ENCODE measurements at regions not wholly inside any gene's neighbourhood (a gene's known extent, or its start where the extent isn't known, plus 50 kb on each side); places are given as distances from the start of the nearest gene placed in this dataset.

DNA sequence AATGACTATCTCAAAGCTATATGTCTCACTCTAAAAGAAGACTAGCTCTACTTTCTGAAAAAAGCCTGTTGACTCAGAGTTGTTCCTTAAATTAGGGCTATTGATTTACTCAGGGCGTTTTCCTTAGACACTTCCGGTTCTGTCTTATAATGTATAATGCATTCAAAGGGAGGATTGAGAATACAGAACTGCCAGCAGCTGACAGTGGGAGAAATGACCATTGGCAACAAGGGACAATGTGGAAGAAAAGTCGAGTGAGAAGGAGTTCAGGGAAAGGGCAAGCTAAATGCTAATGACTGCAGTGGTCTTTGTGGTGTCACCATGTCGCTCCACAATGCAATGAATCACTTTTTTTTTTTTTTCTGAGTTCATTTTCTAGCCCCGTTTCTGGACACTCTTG, 65.7 kb upstream of the ANKH start:
- H2AFZ ChIP-seq (ENCODE audit: low read length) = no peak overlapping the region
- CTCF ChIA-PET (ENCODE audit: partially characterized antibody) = interaction anchor here (0.6 to 1.0 kb wide), 2 partner anchors 19 to 124 kb away, joined by 3 to 5 read pairs; no protein-coding TSS in a partner anchor
- no peak overlapping the region for H3K4ac ChIP-seq (replicated peaks; ENCODE audit: insufficient read length, low read depth, low read length)
- no peak overlapping the region for H2BK5ac ChIP-seq (ENCODE audit: low read depth, low read length)
- H2AK5ac ChIP-seq (ENCODE audit: low read depth, low read length) = no peak overlapping the region
- no peak overlapping the region for H3K4me2 ChIP-seq (ENCODE audit: insufficient read depth in 1 of 2, low read depth in 2 of 2, low read length in 2 of 2)
- DNase-seq (ENCODE audit: low read depth in 1 of 2, low spot score in 2 of 2) (no peak), FAIRE-seq (no peak)
- H3K23ac ChIP-seq (ENCODE audit: insufficient read length) = no peak overlapping the region
- H2BK120ac ChIP-seq (replicated peaks; ENCODE audit: low read depth, low read length) = no peak overlapping the region
- no peak overlapping the region for H2BK20ac ChIP-seq (ENCODE audit: low read length)
- H3K27ac ChIP-seq (ENCODE audit: low read depth, low read length) = no peak overlapping the region
- POLR2A ChIA-PET (ENCODE audit: partially characterized antibody) = no interaction called here
- H3K79me1 ChIP-seq (ENCODE audit: low read depth, low read length) = no peaks in the 10 kb centered on the region
- H3K4me1 ChIP-seq (replicated peaks in 1 of 4; ENCODE audit: control insufficient read depth in 3 of 4, insufficient read depth in 4 of 4, low read length in 3 of 4) = no peaks in the 10 kb centered on the region
- no peak overlapping the region for H3K9ac ChIP-seq (replicated peaks in 1 of 4; ENCODE audit: extremely low read depth in 1 of 4, low read depth in 3 of 4, low read length in 3 of 4)
- H4K8ac ChIP-seq (ENCODE audit: extremely low read depth, insufficient read depth, low read length) = no peak overlapping the region; the same call in 1 of the 2 replicates
- H4K5ac ChIP-seq (ENCODE audit: insufficient read length, low read depth, low read length) = no peak overlapping the region
- H3K56ac ChIP-seq (replicated peaks; ENCODE audit: insufficient read length, low read depth, low read length) = no peak overlapping the region
- no peak overlapping the region for H3K14ac ChIP-seq (ENCODE audit: insufficient read length)
- H3K36me3 ChIP-seq (ENCODE audit: control insufficient read depth in 2 of 4, insufficient read depth in 4 of 4, low read length in 3 of 4) = no peaks in the 10 kb centered on the region
- no peak overlapping the region for H3K4me3 ChIP-seq (ENCODE audit: extremely low read depth in 1 of 4, insufficient read depth in 2 of 4, low read depth in 3 of 4, low read length in 4 of 4)
- no peak overlapping the region for H4K91ac ChIP-seq (replicated peaks; ENCODE audit: insufficient read length, low read length)
- no peaks in the 10 kb centered on the region for H3K27me3 ChIP-seq (replicated peaks in 1 of 4; ENCODE audit: control insufficient read depth in 3 of 4, extremely low read depth in 1 of 4, insufficient read depth in 3 of 4, low read length in 3 of 4)
- no peaks in the 10 kb centered on the region for H4K20me1 ChIP-seq (replicated peaks in 1 of 2; ENCODE audit: control insufficient read depth in 1 of 2, insufficient read depth in 2 of 2, low read length in 2 of 2)
- no peak overlapping the region for H2BK12ac ChIP-seq (ENCODE audit: low read depth, low read length)
- no peak overlapping the region for H3K18ac ChIP-seq (ENCODE audit: extremely low read depth, low read length)
- no peaks in the 10 kb centered on the region for H3K79me2 ChIP-seq (ENCODE audit: control insufficient read depth in 1 of 2, insufficient read depth in 2 of 2, low read length in 2 of 2)
- WGBS, 2 experiments (ENCODE audit: extremely low coverage in 1 of 2, insufficient coverage in 1 of 2, insufficient read length in 1 of 2, insufficient replicate concordance in 2 of 2, low coverage in 1 of 2, low lambda C conversion rate in 2 of 2, missing lambda C conversion rate in 1 of 2) = 92% methylated on average over 5 of the region's 5 CpGs; no CpG with 5 or more reads in 1 of the 2 experiments
- no peaks in the 10 kb centered on the region for H3K23me2 ChIP-seq (ENCODE audit: low read depth, low read length)
- no peak overlapping the region for H2BK15ac ChIP-seq (ENCODE audit: low read length)
- H3K9me3 ChIP-seq (ENCODE audit: insufficient read depth in 2 of 2, low read depth in 1 of 2, low read length in 1 of 2) = no peaks in the 10 kb centered on the region
- no peak for TF ChIP-seq HDAC2 (IDR thresholded peaks at IDR 0.05; ENCODE audit: borderline replicate concordance in 1 of 2, low read depth in 2 of 2, low read length in 2 of 2)

All from H1 (cell line).